ENCODE measurements at regions not wholly inside any gene's neighbourhood (a gene's known extent, or its start where the extent isn't known, plus 50 kb on each side); places are given as distances from the start of the nearest gene placed in this dataset.

- no peak for TF ChIP-seq POLR2A (IDR thresholded peaks at IDR 0.05)
- TF ChIP-seq CTCF (IDR thresholded peaks at IDR 0.05) = no peak
These were observed 187.4 kb upstream of the NAV2 start for GRCh38 chr11:19525276-19525675.
